H9 (cell line): ENCODE measurements at regions not wholly inside any gene's neighbourhood (a gene's known extent, or its start where the extent isn't known, plus 50 kb on each side); places are given as distances from the start of the nearest gene placed in this dataset.

ENCODE experiments used
- DNase-seq: peaks from one replicate; pipeline ENCODE4 v3.0.0-alpha.2; 2017
- H2AFZ ChIP-seq: one replicate; pipeline ENCODE4 v1.6.1; 2013; ENCODE audit warnings: mild to moderate bottlenecking, low read length, control low read depth, moderate library complexity
- H2AK5ac ChIP-seq: 2 replicates; pipeline ENCODE4 v1.6.1; 2013; ENCODE audit warnings: low read length, control low read depth, mixed read lengths; ENCODE audit not compliant: insufficient read length
- H2BK120ac ChIP-seq: one replicate; pipeline ENCODE4 v1.6.1; 2013; ENCODE audit warnings: low read depth, mild to moderate bottlenecking, low read length, control low read depth, inconsistent platforms; ENCODE audit not compliant: poor library complexity, severe bottlenecking
- H2BK12ac ChIP-seq: 2 replicates; pipeline ENCODE4 v1.6.1; 2013; ENCODE audit warnings: low read length, control low read depth, mixed read lengths, low read depth; ENCODE audit not compliant: insufficient read length
- H2BK15ac ChIP-seq: 2 replicates; pipeline ENCODE4 v1.6.1; 2013; ENCODE audit warnings: low read depth, low read length, control low read depth
- H2BK20ac ChIP-seq: one replicate; pipeline ENCODE4 v1.6.1; 2013; ENCODE audit warnings: low read depth, mild to moderate bottlenecking, low read length, control low read depth, inconsistent platforms; ENCODE audit not compliant: poor library complexity, severe bottlenecking
- H2BK5ac ChIP-seq: 2 replicates; pipeline ENCODE4 v1.6.1; 2013; ENCODE audit warnings: low read length, control low read depth, mixed read lengths; ENCODE audit not compliant: insufficient read length
- H3K14ac ChIP-seq: 2 replicates; pipeline ENCODE4 v1.6.1; 2013; ENCODE audit warnings: low read length, control low read depth; ENCODE audit not compliant: insufficient read depth
- H3K18ac ChIP-seq: 2 replicates; pipeline ENCODE4 v1.6.1; 2013; ENCODE audit warnings: low read depth, mild to moderate bottlenecking, mixed read lengths, low read length, control low read depth; ENCODE audit not compliant: insufficient read length
- H3K23ac ChIP-seq: 2 replicates; pipeline ENCODE4 v1.6.1; 2013; ENCODE audit warnings: low read length, control low read depth, mixed read lengths, low read depth; ENCODE audit not compliant: insufficient read length
- H3K23me2 ChIP-seq: 2 replicates; pipeline ENCODE4 v1.6.1; 2013; ENCODE audit warnings: low read depth, mild to moderate bottlenecking, mixed read lengths, low read length, control low read depth; ENCODE audit not compliant: insufficient read length, poor library complexity, severe bottlenecking
- H3K27ac ChIP-seq: 2 replicates; pipeline ENCODE4 v1.5.1; 2013; ENCODE audit warnings: low read length, control low read depth, mixed read lengths, low read depth; ENCODE audit not compliant: insufficient read length
- H3K27me3 ChIP-seq: 2 replicates; pipeline ENCODE4 v1.6.1; 2013; ENCODE audit warnings: low read length, control low read depth, inconsistent platforms; ENCODE audit not compliant: insufficient read depth
- H3K4ac ChIP-seq: 2 replicates; pipeline ENCODE4 v1.6.1; 2013; ENCODE audit warnings: low read depth, mild to moderate bottlenecking, control low read depth, inconsistent platforms, low read length, moderate library complexity
- H3K4me1 ChIP-seq: 2 replicates; pipeline ENCODE4 v1.6.1; 2013; ENCODE audit warnings: low read length, control low read depth, inconsistent platforms; ENCODE audit not compliant: insufficient read depth
- H3K4me2 ChIP-seq: 2 replicates; pipeline ENCODE4 v1.6.1; 2013; ENCODE audit warnings: low read length, control low read depth, mixed read lengths; ENCODE audit not compliant: insufficient read length, insufficient read depth
- H3K56ac ChIP-seq: 2 replicates; pipeline ENCODE4 v1.6.1; 2013; ENCODE audit warnings: low read depth, mild to moderate bottlenecking, mixed read lengths, low read length, control low read depth; ENCODE audit not compliant: insufficient read length
- H3K79me1 ChIP-seq: 2 replicates; pipeline ENCODE4 v1.6.1; 2013; ENCODE audit warnings: low read depth, mild to moderate bottlenecking, moderate library complexity, low read length, control low read depth, inconsistent platforms; ENCODE audit not compliant: insufficient read depth, poor library complexity, severe bottlenecking
- H3K79me2 ChIP-seq: 2 replicates; pipeline ENCODE4 v1.6.1; 2013; ENCODE audit warnings: low read length, control low read depth, inconsistent platforms; ENCODE audit not compliant: insufficient read depth
- H3K9ac ChIP-seq: 2 replicates; pipeline ENCODE4 v1.6.1; 2013; ENCODE audit warnings: low read length, control low read depth, mixed read lengths; ENCODE audit not compliant: insufficient read length; ENCODE audit errors: extremely low read depth
- H3K9me3 ChIP-seq: one replicate; pipeline ENCODE4 v1.6.1; 2013; ENCODE audit warnings: low read depth, low read length, inconsistent platforms; ENCODE audit not compliant: control insufficient read depth
- H3T11ph ChIP-seq: one replicate; pipeline ENCODE4 v1.6.1; 2013; ENCODE audit warnings: mild to moderate bottlenecking, low read length, control low read depth, inconsistent platforms
- H4K20me1 ChIP-seq: one replicate; pipeline ENCODE4 v1.6.1; 2013; ENCODE audit not compliant: control insufficient read depth, insufficient read length, insufficient read depth
- H4K5ac ChIP-seq: 2 replicates; pipeline ENCODE4 v1.6.1; 2013; ENCODE audit warnings: low read depth, mild to moderate bottlenecking, mixed read lengths, low read length, control low read depth; ENCODE audit not compliant: insufficient read length
- H4K8ac ChIP-seq: replicated peaks from 2 replicates; pipeline ENCODE4 v1.6.1; 2013; ENCODE audit warnings: low read length, control low read depth, mixed read lengths, low read depth; ENCODE audit not compliant: insufficient read length
- H4K91ac ChIP-seq: 2 replicates; pipeline ENCODE4 v1.6.1; 2013; ENCODE audit warnings: low read depth, mild to moderate bottlenecking, moderate library complexity, mixed read lengths, low read length, control low read depth; ENCODE audit not compliant: insufficient read length
- H3K27ac Mint-ChIP-seq, 3 experiments: 2 replicates in 2 of 3; 3 replicates in 1 of 3; pipeline ENCODE4 v1.8.0; 2020 to 2021; ENCODE audit warnings: mixed read lengths in 3 of 3, mild to moderate bottlenecking in 1 of 3, moderate library complexity in 1 of 3
- H3K27me3 Mint-ChIP-seq: 2 replicates; pipeline ENCODE4 v1.8.0; 2021; ENCODE audit warnings: low read depth, mild to moderate bottlenecking, moderate library complexity, mixed read lengths
- H3K36me3 Mint-ChIP-seq, 3 experiments: 2 replicates in 2 of 3; 3 replicates in 1 of 3; pipeline ENCODE4 v1.8.0; 2020 to 2021; ENCODE audit warnings: low read depth in 3 of 3, mixed read lengths in 3 of 3; ENCODE audit not compliant: insufficient read depth in 1 of 3
- H3K4me1 Mint-ChIP-seq, 2 experiments: 2 replicates each; pipeline ENCODE4 v1.8.0; 2020; ENCODE audit warnings: mixed read lengths in 2 of 2
- H3K4me3 Mint-ChIP-seq, 2 experiments: 2 replicates in 1 of 2; 3 replicates in 1 of 2; pipeline ENCODE4 v1.8.0; 2020 to 2021; ENCODE audit warnings: mild to moderate bottlenecking in 2 of 2, mixed read lengths in 2 of 2, moderate library complexity in 1 of 2
- H3K9me3 Mint-ChIP-seq, 2 experiments: 2 replicates in 1 of 2; 3 replicates in 1 of 2; pipeline ENCODE4 v1.8.0; 2020; ENCODE audit warnings: mild to moderate bottlenecking in 2 of 2, mixed read lengths in 2 of 2, moderate library complexity in 1 of 2
- WGBS: extraction: QIAGEN DNeasy Blood & Tissue Kit; methylation state at CpG from one replicate; pipeline ENCODE4 v1.1.7; 2013; ENCODE audit warnings: missing lambda C conversion rate, low lambda C conversion rate, mixed read lengths; ENCODE audit not compliant: insufficient read length; ENCODE audit errors: extremely low coverage; 5-methylcytosine and 5-hydroxymethylcytosine counted together
- TF ChIP-seq, protein P1 (sequence below): fragments of 200-600 bp; sonication (generic); conservative IDR thresholded peaks from 3 replicates; pipeline ENCODE4 v1.8.0; 2021; ENCODE audit warnings: antibody characterized with exemption, mild to moderate bottlenecking

- Histone ChIP-seq H3K14ac (no peak overlapping the region), H3K18ac (no peak overlapping the region), H4K91ac (no peak overlapping the region), H3K9me3 (no peaks in the 10 kb centered on the region), H4K20me1 (peaks cover 2% of the 10 kb centered on the region), H3K23ac (no peak overlapping the region), H2AFZ (no peak overlapping the region), H3K27me3 (no peaks in the 10 kb centered on the region), H3K79me2 (no peaks in the 10 kb centered on the region), H3K56ac (no peak overlapping the region), H3K4me1 (no peaks in the 10 kb centered on the region), H2BK20ac (no peak overlapping the region), H4K5ac (no peak overlapping the region), H3K79me1 (no peaks in the 10 kb centered on the region), H2BK5ac (no peak overlapping the region), H4K8ac (no peak overlapping the region), H3K9ac (no peak overlapping the region), H3K4ac (no peak overlapping the region), H3K27ac (no peak overlapping the region), H2AK5ac (no peak overlapping the region), H2BK15ac (no peak overlapping the region), H3T11ph (no peak overlapping the region), H3K23me2 (no peaks in the 10 kb centered on the region), H2BK12ac (no peak overlapping the region), H3K4me2 (no peak overlapping the region), H2BK120ac (no peak overlapping the region)
- no CpG with 5 or more reads among the region's 1 CpG for WGBS
- no peak for DNase-seq
- TF ChIP-seq, protein P1, sequence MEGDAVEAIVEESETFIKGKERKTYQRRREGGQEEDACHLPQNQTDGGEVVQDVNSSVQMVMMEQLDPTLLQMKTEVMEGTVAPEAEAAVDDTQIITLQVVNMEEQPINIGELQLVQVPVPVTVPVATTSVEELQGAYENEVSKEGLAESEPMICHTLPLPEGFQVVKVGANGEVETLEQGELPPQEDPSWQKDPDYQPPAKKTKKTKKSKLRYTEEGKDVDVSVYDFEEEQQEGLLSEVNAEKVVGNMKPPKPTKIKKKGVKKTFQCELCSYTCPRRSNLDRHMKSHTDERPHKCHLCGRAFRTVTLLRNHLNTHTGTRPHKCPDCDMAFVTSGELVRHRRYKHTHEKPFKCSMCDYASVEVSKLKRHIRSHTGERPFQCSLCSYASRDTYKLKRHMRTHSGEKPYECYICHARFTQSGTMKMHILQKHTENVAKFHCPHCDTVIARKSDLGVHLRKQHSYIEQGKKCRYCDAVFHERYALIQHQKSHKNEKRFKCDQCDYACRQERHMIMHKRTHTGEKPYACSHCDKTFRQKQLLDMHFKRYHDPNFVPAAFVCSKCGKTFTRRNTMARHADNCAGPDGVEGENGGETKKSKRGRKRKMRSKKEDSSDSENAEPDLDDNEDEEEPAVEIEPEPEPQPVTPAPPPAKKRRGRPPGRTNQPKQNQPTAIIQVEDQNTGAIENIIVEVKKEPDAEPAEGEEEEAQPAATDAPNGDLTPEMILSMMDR, result no peak
- no peak overlapping the region for H3K4me3 Mint-ChIP-seq
- H3K9me3 Mint-ChIP-seq, result no peaks in the 10 kb centered on the region; a peak in 2 of 5 replicates
- no peaks in the 10 kb centered on the region for H3K27me3 Mint-ChIP-seq
- peaks cover 6 to 10% of the 10 kb centered on the region in 2 experiments for H3K4me1 Mint-ChIP-seq
- no peak overlapping the region for H3K27ac Mint-ChIP-seq
- no peaks in the 10 kb centered on the region for H3K36me3 Mint-ChIP-seq
Observed at GRCh38 chr18:4734903-4735302, 279.8 kb upstream of the DLGAP1 start.
